NCI-H187 treated with DMSO at 0.1 percent for 48 hours (cell line): ENCODE measurements at regions not wholly inside any gene's neighbourhood (a gene's known extent, or its start where the extent isn't known, plus 50 kb on each side); places are given as distances from the start of the nearest gene placed in this dataset.
"Not testable (repeated sequence)": the region's sequence is repeated elsewhere in the genome, so short reads cannot be mapped to it uniquely, and the experiment has no call there.

Experiments used
- DNase-seq: peaks from one replicate; lab custom pipeline; 2025; lab: John Stamatoyannopoulos, UW

DNA sequence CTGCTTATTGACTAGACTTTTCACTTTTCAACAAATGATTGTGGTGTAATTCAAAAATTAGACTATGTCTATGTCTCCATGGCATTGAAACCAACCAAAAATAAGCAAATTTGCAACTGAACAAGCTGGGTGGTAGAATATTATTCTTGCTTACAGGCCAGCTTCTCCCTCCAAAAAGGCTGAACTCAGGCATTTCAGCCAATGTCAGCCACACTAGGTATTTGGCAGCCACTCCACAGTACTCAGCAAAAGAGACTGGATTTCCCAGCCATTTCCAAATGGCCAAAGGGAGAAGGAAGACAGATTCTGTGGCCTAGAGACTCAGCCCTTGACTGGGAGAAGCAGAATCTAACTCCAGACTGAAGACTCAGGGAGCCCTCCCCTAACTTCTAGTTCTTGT, 121.8 kb upstream of the IRX5 start:
- DNase-seq, result no peak

DNA sequence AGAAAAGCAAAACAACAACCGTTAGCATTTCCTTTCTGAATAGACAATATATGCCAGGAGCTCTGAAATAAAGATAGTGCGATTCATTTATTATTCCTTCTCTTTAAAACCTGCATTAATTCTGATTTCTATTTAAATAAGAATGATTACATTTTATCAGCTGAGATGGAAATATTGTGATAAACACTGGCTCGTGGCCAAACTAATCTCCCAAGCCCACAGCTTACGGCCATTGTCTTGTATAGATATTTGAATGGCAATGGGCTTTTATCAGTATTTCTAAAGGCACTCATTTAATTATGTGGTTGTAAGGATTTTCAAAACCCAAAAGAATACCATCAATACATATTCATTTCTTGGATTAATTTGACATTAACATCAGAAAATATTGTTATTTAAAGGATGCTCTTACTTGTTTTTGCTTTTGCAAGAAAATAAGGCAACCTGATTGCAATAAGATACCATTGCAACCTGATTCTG, 123.7 kb upstream of the IRX5 start:
- no peak for DNase-seq

DNA sequence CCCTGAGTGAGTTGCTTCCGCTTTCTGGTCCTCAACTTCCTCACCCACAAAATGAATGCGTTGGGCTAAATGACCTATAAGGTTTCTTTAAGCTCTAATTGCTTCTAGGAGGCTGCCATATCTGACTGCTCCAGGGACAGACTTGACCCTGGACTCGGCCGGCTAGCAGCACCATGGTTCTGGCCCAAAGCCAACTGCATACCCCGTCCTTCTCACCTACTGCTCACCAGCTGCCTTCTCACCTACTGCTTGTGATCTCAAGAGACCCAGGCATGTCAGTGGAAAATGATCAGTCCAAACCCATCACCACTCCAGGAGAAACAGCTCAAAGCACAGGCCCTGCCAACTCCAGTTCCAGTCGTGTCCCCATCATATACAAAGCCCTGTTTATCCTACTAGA, 124.3 kb upstream of the IRX5 start:
- no peak for DNase-seq

DNA sequence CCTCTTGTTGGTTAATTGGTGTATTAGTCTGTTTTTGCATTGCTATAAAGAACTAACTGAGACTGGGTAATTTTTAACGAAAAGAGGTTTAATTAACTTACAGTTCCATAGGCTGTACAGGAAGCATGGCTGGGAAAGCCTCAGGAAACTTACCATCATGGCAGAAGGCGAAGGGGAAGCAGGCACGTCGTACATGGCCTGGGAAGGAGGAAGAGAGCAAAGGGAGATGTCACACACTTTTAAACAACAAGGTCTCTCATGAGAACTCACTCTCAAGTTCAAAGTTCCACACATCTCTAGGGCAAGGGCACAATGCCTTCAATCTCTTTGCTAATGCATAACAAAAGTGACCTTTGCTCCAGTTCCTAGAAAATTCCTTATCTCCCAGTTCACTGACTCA, 125.0 kb upstream of the IRX5 start:
- no peak for DNase-seq

DNA sequence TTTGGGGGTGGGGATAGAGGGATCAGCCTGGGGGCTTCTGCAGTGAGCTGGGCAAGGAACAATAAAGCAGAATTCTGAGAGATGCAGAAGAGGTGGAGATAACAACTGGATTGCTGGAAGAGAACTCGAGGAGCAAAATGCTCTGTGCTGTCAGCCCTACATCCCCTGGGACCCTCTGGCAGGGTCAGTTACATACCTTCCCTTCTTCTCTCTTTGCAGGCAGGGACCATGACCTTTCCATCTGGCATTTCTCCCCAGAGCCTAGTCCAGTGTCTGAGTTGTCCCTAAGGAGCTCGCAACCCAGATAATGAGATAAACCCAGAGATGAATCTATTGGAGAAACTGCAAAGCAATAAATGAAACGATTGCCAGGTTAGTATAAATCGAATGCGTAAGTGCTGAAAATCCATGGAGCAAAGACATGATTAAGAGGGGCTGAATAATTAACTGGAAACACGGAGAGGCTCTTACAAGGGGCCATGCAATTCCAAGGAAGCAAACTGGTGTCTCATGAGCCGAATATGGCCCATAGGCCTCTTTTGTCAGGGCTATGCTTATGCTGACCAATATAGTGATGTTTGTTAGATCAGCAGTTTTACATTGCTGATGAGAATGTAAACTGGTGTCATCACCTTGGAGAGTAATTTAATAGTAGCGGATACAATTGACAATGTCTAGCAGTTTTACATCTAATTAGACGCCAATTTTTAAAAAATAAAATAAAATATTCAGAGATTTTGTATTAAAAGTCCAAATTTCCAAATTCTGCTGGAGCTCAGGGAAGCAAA, 129.4 kb upstream of the IRX5 start:
- no peak for DNase-seq

DNA sequence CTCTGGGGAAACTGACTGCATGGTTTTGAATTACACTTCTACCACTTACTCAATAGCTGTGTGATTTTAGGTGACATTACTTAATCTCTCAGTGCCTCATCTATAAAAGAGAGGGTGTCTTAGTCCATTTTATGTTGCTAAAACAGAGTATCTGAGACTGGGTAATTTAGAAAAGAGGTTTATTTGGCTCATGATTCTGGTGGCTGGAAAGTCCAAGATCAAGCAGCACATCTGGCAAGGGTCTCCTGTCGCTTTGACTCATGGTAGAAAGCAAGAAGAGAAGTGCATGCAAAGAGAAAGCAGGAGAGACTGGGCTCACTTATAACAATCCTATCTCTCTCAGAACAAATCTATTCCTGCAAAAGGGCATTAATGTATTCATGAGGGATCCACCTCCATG, 132.4 kb upstream of the IRX5 start:
- no peak for DNase-seq

DNA sequence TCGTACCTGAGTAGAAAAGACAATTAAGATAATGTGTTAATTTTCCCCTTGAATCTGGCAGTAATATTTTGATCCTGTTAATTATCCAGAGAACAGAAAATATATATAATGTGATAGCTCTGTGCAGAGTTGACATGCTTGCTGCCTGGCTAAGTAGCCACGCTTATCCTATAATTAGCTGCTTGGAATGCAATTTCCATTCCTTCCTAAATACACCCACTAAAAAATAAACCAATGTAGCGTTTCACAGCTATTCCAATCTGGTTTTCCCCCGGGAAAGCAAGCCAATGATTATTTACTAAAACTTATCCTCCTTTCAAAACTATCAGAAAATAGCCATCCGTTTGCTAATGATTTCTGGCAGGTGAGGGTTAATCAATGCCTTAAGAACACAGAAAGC, 134.5 kb upstream of the IRX5 start:
- no peak for DNase-seq

DNA sequence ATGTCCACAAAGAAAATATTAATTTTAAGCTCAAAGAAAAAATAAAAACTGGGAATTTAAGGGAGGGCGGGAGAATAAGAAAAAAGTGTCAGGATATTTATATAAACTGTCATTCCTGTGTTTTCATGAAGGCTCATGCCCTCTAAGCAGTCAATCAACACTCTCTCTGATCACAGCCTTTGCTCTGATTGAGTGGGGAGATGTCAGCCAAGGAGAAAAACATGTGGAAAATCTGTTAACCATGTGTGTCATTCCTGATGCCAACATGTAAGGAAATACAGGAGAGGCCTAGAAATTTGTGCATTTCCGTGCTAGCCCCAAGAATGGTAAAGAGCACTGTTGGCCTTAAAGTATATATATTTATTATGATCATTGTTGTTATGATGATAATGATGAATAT, 137.9 kb upstream of the IRX5 start:
- no peak for DNase-seq

DNA sequence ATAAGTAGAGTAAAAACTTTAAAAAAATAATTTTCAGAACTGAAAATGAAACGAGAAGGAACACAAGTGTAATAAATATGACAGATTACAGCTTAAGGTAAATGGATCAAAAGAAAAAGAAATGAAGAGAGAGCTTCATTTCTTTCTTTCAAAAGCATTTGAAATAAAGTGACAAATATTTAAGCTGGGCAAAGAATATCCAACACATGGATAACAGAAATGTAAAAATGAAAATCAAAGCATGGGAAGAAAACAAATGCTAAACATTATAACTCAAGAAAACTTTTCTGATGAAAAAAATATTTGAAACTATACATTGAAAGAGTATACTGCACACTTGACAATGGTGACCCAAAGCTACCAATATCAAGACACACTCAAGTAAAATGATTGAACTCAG, 143.6 kb upstream of the IRX5 start:
- no peak for DNase-seq

DNA sequence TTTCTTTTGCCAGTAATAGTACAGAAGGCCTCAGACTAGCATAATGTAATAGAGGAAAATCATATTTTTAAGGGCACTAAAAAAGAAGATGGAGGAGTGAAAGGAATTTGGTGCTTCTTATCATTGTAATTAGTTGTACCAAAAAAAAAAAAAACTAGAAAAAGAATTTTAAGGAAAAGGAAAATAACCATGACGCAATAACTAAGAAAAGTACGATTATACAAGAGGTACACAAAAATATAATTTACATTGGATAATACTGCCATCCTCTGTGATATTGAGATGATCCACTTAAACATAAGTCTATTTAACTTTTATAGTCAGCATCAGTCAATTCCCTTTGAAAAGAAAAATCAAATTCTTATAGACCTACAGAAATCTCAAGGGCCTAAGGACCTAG, 146.7 kb upstream of the IRX5 start:
- DNase-seq, result no peak

DNA sequence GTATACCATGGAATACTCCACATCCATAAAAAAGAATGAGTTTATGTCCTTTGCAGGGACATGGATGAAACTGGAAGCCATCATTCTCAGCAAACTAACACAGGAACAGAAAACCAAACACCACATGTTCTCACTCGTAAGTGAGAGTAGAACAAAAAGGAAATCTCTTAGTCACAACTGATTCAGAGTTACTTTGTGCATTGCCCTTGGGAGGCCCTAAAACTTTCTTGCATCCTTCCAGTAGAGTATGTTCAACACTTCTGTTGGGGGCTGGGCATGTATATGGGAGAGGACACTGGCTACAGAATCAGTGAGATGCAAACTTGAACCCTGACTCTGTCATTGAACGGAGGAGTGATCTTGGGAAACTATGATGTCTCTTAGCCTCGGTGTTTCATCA, 147.4 kb upstream of the IRX5 start:
- no peak for DNase-seq

DNA sequence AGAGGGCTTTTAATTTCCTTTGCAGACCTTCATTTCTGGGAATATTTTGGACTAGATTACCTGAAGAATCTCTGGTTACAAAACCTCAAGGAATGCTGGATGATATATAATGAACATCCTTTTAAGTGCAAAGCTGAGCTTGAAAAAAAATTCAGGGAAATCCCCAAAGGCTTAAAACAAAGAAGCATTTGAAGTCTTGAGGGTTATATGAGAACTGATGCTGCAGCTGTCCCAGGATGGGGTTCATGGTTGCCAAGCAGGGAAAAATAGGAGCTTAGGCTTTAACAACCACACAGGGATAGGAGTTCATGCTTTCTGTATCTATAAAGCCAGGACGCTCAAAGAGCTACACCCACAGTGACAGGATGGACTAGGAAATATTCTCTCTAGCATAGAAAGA, 150.4 kb upstream of the IRX5 start:
- DNase-seq, result no peak

DNA sequence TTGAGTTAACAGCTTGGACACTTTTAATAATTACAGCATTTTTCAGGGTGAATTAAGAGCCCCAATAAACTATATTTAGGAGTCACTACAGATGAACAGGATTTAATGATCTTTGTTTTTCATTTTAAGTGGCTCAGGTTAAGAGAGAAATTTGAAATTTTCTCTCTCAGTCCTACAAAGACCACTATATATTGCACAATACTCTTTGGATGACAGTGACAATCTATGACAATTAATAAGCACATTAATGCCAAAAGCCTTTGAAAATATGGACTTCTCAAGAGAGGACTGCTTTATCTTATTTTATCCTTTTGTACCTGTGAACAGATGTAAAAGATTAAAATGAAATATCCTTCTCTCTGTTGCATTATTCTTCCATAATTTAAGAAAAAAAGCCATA, 151.1 kb upstream of the IRX5 start:
- DNase-seq, result no peak

DNA sequence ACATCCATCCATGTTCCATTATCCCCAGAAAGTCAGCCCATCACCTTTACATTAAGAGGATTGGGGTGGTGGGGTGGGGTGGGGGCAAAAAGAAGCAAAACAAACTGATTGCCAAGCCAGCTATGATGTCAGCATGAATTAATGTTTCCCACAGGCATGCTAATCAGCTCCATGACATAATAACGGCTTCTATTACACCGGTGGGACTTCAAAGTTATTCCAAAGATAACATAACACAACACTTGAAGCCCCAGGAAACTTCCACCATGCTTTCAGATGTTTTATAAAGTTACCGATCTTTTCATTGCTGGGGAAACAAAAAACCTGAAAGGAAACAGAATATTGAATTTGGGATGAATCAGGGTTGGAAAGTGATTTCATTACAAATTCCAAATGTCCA, 155.9 kb upstream of the IRX5 start:
- no peak for DNase-seq

DNA sequence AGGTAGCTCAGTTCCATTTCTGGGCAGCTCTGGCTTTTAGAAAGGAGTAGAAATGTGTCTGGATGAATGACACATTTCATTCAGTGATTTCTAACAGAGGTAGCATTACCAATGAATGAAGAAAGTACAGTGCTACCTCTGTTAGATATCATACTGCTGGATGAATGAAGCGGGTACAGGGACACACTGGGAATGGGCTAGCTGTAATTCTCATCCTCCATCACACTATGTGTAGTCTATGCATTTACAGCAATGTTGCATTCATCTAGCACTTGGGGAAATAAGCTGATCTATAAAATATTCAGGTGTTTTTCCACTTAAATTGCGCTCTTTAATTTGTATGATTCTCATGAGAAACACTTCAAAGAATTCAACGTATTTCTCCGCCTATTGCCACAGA, 158.3 kb upstream of the IRX5 start:
- no peak for DNase-seq

DNA sequence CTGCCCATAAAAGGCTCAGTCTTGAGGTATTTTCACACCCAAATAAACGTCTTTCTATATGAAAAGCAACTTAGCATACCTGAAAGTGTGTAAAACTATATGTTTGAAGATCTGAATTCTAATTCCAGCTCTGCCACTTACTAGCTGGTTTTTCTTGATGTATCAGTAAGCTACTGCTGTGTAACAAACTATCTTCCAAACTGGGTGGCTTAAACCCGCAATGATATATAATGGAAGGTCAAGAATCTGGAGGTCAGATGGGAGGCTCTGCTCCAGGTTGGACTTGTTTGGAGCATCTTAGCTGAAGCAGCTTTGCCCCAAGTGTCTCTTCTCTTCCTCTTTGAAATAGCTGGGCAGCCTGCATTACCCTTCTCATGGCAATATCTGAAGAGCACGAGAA, 164.3 kb upstream of the IRX5 start:
- DNase-seq, result no peak

DNA sequence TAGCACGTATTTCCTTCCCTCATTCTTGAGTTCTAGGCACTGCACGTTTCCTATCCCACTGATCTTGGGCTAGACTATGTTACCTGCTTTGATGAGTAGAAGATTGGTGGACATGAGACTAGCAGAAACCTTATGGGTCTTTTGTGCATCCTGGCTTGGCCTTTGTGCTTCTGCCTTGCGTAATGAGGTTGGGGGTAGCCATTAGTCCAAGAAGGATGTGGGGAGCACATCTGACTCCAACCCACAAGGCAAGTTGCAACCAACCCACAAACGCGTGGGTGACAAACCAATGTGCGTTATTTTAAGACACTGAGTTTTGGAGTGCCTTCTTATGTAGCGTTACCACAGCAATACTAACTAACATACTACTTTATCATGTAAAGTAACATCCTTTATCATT, 180.4 kb upstream of the IRX5 start:
- DNase-seq, result no peak

DNA sequence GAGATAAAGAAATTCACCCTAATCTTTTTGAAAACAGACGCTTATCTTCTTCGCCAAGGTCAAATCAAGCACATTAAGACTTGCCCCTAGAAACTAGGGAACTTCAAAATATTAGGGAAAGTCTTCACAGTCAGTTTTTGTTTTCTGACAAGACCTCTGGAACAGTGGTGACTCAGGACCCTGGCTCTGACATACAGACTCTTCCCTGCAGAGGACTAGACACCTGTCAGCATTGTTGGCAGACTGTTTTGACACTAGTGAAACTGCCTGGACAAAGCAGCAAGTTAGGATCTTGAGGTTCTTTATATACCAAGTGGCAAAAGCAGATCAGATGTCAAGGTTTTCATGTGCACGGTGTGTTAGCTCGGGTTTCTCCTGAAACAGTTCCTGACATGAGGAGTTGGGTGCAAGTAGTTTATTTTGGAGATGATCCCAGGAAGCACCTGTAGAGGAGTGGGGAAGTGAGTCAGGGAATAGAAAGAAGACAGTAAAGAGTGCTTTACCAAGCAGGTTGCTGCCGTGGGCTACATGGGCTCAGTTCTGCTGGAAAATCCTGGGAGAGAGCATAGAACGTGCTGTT, 182.0 kb upstream of the IRX5 start:
- DNase-seq, result no peak

DNA sequence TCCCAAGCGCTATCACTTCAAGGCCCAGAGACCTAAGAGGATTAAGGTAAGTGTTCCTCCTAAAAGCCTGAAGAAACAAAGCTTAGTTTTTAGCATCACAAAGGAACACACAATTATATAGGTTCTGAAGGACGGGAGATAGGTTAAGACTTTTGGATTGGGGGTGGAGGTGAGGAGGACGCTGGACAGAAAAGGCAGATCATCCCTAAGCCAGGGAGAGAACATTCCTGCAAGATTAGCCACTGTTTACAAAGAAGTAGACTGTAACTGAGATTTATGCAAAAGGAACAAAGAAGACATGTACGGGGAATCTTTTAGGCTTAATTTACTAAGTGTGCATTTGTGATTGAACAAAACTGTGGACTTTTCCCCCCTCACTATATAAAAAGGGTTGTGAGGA, 184.1 kb upstream of the IRX5 start:
- DNase-seq, result no peak

DNA sequence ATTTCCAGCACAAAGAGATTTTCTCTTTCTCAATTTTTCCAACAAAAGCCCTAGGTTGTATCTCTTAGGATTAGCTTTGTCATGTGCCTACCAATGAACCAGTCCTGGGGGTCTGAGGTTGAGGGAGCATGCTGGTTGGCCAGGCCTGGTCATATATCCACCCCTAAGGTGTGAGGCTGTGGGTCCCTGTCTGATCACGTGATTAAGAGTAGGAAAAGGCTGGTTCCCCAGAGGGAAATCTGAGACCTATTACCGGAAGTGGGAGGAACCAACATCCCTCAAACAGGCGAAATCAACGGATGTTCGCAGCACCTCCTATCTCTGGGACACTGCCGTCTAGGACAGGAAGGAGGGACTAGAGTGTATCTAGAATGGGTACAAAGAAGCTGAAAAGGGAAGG, 185.7 kb upstream of the IRX5 start:
- DNase-seq, result no peak

DNA sequence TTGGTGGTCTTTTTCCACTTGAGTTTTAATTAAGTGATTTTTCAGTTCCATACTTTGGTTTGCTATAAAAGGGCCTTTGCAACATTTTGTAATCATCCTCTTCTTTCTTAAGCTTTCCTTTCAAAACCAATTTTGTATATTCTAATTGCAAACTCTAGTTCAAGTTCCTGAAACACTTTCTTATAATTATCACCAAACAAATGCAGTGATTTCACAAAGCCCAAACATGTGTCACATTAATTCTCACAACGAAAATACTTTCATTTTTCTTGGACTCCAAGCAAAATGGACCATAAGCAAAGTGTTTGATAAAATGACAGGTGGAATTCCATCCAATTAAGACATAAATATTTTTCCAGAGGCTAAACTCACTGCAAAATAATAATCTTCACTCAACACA, 188.2 kb upstream of the IRX5 start:
- no peak for DNase-seq

DNA sequence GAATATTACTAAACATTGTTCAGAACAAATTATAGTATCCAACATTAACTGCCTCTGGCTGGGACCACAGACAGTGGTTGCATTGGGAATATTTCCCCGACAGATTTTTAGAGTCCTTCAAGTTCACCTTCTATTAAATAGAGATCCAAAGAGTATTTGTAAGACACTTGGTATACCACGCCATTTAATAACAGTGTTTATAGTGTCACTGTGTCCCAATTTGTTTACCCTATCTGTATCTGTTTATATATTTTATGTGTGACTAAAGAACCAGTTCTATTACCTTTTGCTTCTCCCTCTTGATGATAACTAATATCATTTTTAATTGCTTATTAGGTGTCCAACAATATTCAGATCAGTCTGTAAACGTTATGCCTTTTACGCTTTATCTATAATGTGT, 191.3 kb upstream of the IRX5 start:
- no peak for DNase-seq

DNA sequence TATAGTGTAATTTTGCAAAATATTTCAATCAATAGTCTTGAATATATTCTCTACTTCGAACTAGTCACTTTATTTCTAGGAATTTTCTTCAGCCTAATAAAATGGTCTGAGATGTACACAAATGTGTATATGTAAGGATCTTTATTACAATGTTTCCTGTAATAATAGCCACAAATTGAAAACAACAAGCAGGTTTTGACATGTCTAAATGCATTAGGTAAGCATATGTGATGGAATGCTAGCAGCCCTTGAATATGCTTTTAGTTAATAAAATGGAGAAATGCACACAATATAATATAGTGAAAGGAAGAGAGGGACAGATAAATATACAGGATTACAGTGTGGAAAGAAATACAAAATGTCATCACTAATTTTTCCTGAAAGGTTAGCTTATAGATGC, 196.5 kb upstream of the IRX5 start:
- DNase-seq, result no peak

DNA sequence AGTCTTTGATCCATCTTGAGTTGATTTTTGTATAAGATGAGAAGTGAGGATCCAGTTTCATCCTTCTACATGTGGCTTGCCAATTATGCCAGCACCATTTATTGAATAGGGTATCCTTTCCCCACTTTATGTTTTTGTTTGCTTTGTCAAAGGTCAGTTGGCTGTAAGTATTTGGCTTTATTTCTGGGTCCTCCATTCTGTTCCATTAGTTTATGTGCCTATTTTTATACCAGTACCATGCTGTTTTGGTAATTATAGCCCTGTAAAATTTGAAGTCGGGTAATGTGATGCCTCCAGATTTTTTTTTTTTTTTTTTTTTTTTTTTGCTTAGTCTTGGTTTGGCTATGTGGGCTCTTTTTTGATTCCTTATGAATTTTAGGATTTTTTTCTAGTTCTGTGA, 203.0 kb upstream of the IRX5 start:
- DNase-seq, result not testable (repeated sequence)
